Natural killer cell (primary cell): ENCODE measurements at regions not wholly inside any gene's neighbourhood (a gene's known extent, or its start where the extent isn't known, plus 50 kb on each side); places are given as distances from the start of the nearest gene placed in this dataset.

ENCODE experiments used
- ATAC-seq, 3 donors: fragments of 150-1000 bp in 2 of 3; fragments of 200-7000 bp in 1 of 3; cut with Tn5 transposase; 1 replicate in 1 of 3; 2 replicates in 2 of 3; pipeline ENCODE4 v1.10.0; 2021; ENCODE audit warnings: mild to moderate bottlenecking in 2 of 3, moderate library complexity in 2 of 3
- DNase-seq, 2 donors: peaks; one replicate each; pipeline versions ENCODE4 v3.0.0 to v3.0.0-alpha.2; 2013 to 2021; ENCODE audit warnings: mixed read lengths in 1 of 2
- H3K27ac ChIP-seq: one replicate; pipeline ENCODE4 v1.5.1; 2013; ENCODE audit warnings: mild to moderate bottlenecking, low read length
- H3K27me3 ChIP-seq: one replicate; pipeline ENCODE4 v1.6.1; 2013; ENCODE audit warnings: low read length; ENCODE audit not compliant: control insufficient read depth, insufficient read depth
- H3K36me3 ChIP-seq: one replicate; pipeline ENCODE4 v1.6.1; 2013; ENCODE audit warnings: low read length; ENCODE audit not compliant: control insufficient read depth, insufficient read depth
- H3K4me1 ChIP-seq: one replicate; pipeline ENCODE4 v1.6.1; 2013; ENCODE audit warnings: low read length; ENCODE audit not compliant: control insufficient read depth, insufficient read depth
- H3K4me3 ChIP-seq: one replicate; pipeline ENCODE4 v1.5.1; 2013; ENCODE audit warnings: low read length
- H3K9me3 ChIP-seq: one replicate; pipeline ENCODE4 v1.6.1; 2013; ENCODE audit warnings: low read length; ENCODE audit not compliant: control insufficient read depth, insufficient read depth
- H3K27ac Mint-ChIP-seq, 2 donors: one replicate each; pipeline ENCODE4 v1.8.0; 2022; ENCODE audit warnings: mild to moderate bottlenecking in 2 of 2, mixed read lengths in 2 of 2, moderate library complexity in 1 of 2
- H3K27me3 Mint-ChIP-seq, 2 donors: one replicate each; pipeline ENCODE4 v1.8.0; 2022; ENCODE audit warnings: low read depth in 2 of 2, mixed read lengths in 2 of 2
- H3K36me3 Mint-ChIP-seq: one replicate; pipeline ENCODE4 v1.8.0; 2022; ENCODE audit warnings: mixed read lengths
- H3K4me1 Mint-ChIP-seq, 2 donors: one replicate each; pipeline ENCODE4 v1.8.0; 2022; ENCODE audit warnings: mixed read lengths in 2 of 2
- H3K4me3 Mint-ChIP-seq: one replicate; pipeline ENCODE4 v1.8.0; 2022; ENCODE audit warnings: mild to moderate bottlenecking, moderate library complexity, mixed read lengths
- H3K9me3 Mint-ChIP-seq, 2 donors: one replicate each; pipeline ENCODE4 v1.8.0; 2022; ENCODE audit warnings: mixed read lengths in 2 of 2
- CTCF ChIP-seq: fragments of 200-600 bp; IDR thresholded peaks from one replicate; pipeline ENCODE4 v1.8.0; 2022; ENCODE audit warnings: antibody characterized with exemption
- WGBS: methylation state at CpG from one replicate; pipeline ENCODE4 v1.1.7; 2013; ENCODE audit warnings: missing lambda C conversion rate; ENCODE audit not compliant: insufficient coverage; 5-methylcytosine and 5-hydroxymethylcytosine counted together
- intact Hi-C: fragments of 100-400 bp; cut with micrococcal nuclease; formaldehyde crosslinking; loops from one replicate; pipeline ENCODE4 v1.14.2; 2022

GRCh38 chr10:61313460-61313859, 139.7 kb downstream of the TMEM26 start:
- Histone ChIP-seq H3K27ac (no peak overlapping the region), H3K9me3 (no peaks in the 10 kb centered on the region), H3K4me1 (peaks cover 3% of the 10 kb centered on the region), H3K27me3 (no peaks in the 10 kb centered on the region), H3K36me3 (no peaks in the 10 kb centered on the region), H3K4me3 (no peak overlapping the region)
- Mint-ChIP-seq H3K4me3 (no peak overlapping the region), H3K4me1 (peaks cover 16 to 24% of the 10 kb centered on the region in 2 donors), H3K9me3 (no peaks in the 10 kb centered on the region), H3K36me3 (no peaks in the 10 kb centered on the region), H3K27me3 (no peaks in the 10 kb centered on the region), H3K27ac (peak overlapping the region; percentile 47 to 61)
- TF ChIP-seq CTCF: no peak
- intact Hi-C loops: no loop called here
- no peak for ATAC-seq
- DNase-seq: no peak

DNA sequence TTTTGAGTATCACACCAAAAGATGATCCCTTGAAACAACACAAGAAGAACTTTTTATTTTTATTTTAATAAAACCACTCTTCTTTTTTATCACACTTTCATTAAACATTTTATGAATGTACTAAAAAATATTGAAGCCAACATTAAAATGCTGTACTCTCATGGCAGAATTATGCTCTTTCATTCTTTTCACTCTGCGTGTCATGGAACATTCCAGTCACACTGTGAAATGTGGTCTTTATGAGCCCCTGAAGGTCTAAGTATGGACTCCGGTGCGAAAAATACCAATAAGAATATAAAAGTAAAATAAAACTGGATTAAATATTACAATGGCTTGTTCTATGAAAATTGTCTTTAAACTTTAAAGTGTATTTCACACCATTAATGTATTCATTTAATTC, 148.4 kb downstream of the TMEM26 start:
- Mint-ChIP-seq H3K4me1 (peaks cover 0 to under 1% of the 10 kb centered on the region in 2 donors), H3K36me3 (no peaks in the 10 kb centered on the region), H3K4me3 (no peak overlapping the region), H3K27me3 (no peaks in the 10 kb centered on the region), H3K27ac (no peak overlapping the region), H3K9me3 (no peaks in the 10 kb centered on the region)
- no peak for TF ChIP-seq CTCF
- Histone ChIP-seq H3K27me3 (no peaks in the 10 kb centered on the region), H3K9me3 (no peaks in the 10 kb centered on the region), H3K4me1 (no peaks in the 10 kb centered on the region), H3K27ac (no peak overlapping the region), H3K36me3 (no peaks in the 10 kb centered on the region), H3K4me3 (no peak overlapping the region)
- ATAC-seq (no peak), DNase-seq (no peak)
- 80% methylated on average over 1 of the region's 3 CpGs for WGBS
- intact Hi-C loops: no loop called here

DNA sequence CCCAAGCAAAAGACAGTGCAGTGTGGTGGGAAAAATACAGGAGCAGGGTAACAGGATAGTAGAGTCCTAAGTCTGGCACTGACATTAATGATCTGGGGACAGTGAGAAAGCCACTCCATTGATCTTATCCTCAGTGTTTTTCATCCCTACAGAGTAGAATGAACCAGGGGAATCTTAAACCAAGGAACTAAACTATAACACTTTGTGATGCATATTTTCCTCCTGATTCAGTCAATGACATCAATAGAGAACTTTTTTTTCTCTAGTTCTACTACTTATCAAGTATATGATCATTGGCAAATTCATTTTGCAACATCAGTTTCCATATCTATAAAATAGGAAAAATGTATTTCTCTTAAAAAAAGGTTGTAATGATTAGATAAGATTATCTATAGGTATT, 151.1 kb downstream of the TMEM26 start:
- Histone ChIP-seq H3K4me3 (no peak overlapping the region), H3K4me1 (no peaks in the 10 kb centered on the region), H3K36me3 (no peaks in the 10 kb centered on the region), H3K27ac (no peak overlapping the region), H3K27me3 (no peaks in the 10 kb centered on the region), H3K9me3 (no peaks in the 10 kb centered on the region)
- TF ChIP-seq CTCF: no peak
- no peak overlapping the region for H3K27ac Mint-ChIP-seq
- intact Hi-C loops: no loop called here
- H3K27me3 Mint-ChIP-seq: peaks cover 0 to 2% of the 10 kb centered on the region in 2 donors
- ATAC-seq (no peak), DNase-seq (no peak)
- H3K4me3 Mint-ChIP-seq: no peak overlapping the region
- H3K36me3 Mint-ChIP-seq: peaks cover 16% of the 10 kb centered on the region
- H3K4me1 Mint-ChIP-seq: no peaks in the 10 kb centered on the region
- H3K9me3 Mint-ChIP-seq: peaks cover 3 to 4% of the 10 kb centered on the region in 2 donors

- Mint-ChIP-seq H3K36me3 (peaks cover 16% of the 10 kb centered on the region), H3K27ac (no peak overlapping the region), H3K9me3 (peaks cover 3 to 4% of the 10 kb centered on the region in 2 donors), H3K27me3 (peaks cover 0 to 2% of the 10 kb centered on the region in 2 donors), H3K4me1 (no peaks in the 10 kb centered on the region), H3K4me3 (no peak overlapping the region)
- Histone ChIP-seq H3K4me1 (no peaks in the 10 kb centered on the region), H3K27me3 (no peaks in the 10 kb centered on the region), H3K9me3 (no peaks in the 10 kb centered on the region), H3K36me3 (no peaks in the 10 kb centered on the region), H3K27ac (no peak overlapping the region), H3K4me3 (no peak overlapping the region)
- intact Hi-C loops: no loop called here
- no peak for TF ChIP-seq CTCF
- WGBS: 76% methylated on average over 2 of the region's 2 CpGs
- no peak for ATAC-seq
- no peak for DNase-seq
Observed at GRCh38 chr10:61301575-61301974, 151.6 kb downstream of the TMEM26 start.
